Stimulated activated CD4-positive, alpha-beta T cell treated with anti-CD3 and anti-CD28 coated beads, Interleukin-4, amount 100 ng/mL, for 1 hour (primary cell): ENCODE measurements at regions not wholly inside any gene's neighbourhood (a gene's known extent, or its start where the extent isn't known, plus 50 kb on each side); places are given as distances from the start of the nearest gene placed in this dataset.
"Not testable (repeated sequence)": the region's sequence is repeated elsewhere in the genome, so short reads cannot be mapped to it uniquely, and the experiment has no call there.

Experiments
- DNase-seq: peaks from one replicate; pipeline ENCODE4 v3.0.0-alpha.2; 2020

DNA sequence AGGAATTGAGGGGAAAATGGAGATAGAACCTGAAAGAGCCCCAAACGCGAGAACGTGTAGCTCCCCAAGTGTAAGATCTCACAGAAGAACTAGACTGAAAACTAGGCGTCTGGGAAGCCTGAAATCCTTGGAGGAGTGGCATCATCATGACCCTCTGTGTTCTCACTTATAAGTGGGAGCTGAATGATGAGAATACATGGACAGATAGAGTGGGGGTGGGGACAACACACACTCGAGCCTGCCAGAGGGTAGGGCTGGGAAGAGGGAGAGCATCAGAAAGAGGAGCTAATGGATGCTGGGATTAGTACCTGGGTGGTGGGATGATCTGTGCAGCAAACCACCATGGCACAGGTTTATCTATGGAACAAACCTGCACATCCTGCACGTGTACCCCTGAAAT is 258.7 kb upstream of the NOTCH2NLA start:
- not testable (repeated sequence) for DNase-seq

DNA sequence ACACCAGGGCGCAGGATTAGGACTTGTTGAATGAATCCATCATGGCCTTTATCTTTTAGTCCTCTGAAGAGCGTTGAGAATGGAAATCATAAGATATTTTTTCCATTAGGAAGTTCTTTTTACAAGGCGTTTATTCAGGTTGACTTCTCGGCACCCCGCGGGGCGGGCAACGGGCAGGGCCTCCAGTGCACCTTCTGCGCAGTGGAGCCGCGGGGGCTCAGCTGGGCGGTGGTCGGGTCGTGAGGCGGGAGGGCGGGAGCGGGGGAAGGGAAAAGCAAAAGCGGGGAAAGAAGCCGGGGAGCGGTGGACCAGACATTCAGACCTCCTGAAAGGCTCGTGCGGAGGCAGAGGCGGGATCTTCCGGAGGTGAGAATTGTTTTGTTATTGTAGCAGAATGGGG is 258.3 kb upstream of the NOTCH2NLA start:
- DNase-seq, result not testable (repeated sequence)

DNA sequence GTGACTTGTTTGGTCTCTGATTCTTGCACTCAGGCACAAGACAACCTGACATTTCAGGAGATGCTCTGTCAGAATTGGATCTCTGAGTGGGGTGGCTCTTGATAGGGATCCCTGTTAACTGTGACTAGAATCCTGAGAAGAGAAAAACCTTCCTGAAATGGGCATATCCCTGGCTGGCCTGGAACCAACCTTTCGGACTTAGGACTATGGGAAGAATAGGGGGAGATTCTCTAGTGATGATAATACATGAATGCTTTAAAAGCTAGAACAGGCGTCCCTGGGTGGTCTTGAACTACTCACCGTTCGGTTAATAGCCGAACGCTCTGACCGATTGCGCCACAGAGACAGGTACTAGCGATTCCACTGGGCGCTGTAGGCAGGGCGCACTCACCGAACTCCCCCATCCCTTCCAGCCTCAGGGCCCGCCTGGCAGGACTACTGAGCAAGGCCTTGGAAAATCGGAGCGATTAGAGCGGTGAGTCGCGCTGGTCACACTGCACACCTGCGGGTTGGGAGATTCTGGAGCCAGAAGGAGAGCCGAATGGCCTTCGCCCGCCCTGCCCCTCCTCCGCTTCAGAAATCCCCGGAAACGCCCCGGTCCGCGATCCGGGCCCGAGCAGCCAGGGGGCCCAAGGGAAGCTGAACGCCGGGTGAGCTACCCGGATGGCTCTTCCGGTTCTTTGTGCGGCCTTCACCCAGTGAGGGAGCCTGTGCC is 257.6 kb upstream of the NOTCH2NLA start:
- not testable (repeated sequence) for DNase-seq

DNA sequence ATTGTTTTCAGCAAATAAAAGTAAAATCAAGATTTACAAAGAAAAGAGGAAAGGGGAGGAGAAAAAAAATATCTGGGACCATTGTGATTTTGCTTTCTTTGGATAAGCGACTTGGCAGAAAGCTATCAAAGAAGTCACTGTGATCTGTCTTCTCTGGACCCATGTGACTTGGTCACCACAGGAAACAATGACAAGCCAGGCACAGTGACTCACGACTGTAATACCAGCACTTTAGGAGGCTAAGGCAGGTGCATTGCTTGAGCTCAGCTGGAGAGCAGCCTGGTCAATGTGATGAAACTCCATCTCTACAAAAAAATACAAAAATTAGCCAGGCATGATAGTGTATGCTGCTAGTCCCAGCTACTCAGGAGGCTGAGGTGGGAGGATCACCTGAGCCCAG is 255.4 kb upstream of the NOTCH2NLA start:
- DNase-seq, result not testable (repeated sequence)

DNA sequence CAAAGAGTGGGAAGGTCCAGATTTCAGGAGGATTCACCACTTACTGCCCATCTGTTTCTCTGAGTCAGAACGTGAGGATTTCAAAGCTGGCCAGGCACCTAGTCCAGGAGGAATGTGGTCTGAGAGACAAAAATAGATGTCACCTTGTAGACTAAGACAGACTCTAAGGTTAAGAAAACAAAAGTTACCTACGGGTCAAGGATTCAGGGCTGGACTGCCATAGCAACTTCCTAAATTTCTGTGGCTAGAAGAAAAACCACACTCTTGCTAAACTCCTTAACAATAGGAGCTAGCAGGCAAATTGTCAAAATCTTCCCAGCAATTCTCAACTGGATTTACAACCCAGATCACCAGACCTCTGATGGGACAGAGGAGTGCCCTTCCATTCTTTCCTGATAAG is 250.4 kb upstream of the NOTCH2NLA start:
- not testable (repeated sequence) for DNase-seq

DNA sequence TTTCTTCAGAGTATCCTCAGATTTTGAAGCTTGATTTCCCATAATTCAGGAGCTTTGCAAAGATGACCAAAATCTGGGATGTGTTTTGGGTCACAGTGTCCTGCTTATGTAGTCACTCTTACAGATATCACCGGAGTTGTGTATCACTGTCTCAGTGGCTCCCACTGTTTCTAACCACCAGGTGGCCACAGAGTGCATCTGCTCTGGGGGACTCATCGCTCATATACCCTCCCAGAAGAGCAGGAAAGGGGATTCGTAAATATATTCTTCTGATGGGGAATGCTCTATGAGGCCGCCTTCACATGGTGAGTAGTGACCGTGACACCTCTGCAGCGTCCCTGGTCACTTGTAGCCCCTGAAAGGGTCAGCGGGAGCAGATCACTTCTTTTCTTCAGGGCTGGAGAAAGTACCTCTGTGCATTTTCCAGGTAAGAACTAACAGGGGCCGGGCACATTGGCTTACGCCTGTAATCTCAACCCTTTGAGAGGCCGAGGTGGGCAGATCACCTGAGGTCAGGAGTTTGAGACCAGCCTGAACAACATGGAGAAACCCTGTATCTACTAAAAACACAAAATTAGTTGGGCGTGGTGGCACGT is 249.4 kb upstream of the NOTCH2NLA start:
- not testable (repeated sequence) for DNase-seq

DNA sequence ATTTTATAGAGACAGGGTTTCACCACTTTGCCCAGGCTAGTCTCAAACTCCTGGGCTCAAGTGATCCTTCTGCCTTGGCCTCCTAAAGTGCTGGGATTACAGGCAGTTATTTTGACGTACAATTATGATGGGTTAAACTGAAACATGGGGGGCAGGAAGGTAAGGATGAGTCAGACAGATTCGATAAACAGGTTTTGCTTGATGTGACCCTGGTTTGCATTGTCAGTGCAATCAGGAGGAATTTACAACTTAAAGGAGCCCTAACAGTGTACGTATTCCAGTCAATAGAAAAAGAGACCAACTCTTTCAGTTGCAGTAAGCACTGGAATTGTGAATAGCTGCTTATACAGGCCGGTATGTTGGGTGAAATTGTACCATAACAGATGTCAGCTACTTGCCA is 246.3 kb upstream of the NOTCH2NLA start:
- DNase-seq, result not testable (repeated sequence)

DNA sequence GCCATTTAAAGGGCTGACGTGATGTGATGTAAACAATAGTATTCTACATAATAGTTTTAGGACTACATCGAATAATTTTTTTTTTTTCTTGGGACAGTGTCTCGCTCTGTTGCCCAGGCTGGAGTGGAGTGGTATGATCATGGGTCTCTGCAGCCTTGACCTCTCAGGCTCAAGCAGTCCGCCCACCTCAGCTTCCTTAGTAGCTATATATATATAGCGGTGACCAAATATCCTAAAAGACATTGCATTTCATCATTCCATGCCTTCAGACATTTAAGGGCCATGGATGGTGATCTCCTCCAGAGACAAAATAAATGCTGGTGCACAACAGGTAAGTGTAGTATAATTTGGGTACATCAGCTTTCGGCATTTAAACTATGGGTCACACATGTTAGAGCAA is 245.4 kb upstream of the NOTCH2NLA start:
- DNase-seq, result not testable (repeated sequence)

DNA sequence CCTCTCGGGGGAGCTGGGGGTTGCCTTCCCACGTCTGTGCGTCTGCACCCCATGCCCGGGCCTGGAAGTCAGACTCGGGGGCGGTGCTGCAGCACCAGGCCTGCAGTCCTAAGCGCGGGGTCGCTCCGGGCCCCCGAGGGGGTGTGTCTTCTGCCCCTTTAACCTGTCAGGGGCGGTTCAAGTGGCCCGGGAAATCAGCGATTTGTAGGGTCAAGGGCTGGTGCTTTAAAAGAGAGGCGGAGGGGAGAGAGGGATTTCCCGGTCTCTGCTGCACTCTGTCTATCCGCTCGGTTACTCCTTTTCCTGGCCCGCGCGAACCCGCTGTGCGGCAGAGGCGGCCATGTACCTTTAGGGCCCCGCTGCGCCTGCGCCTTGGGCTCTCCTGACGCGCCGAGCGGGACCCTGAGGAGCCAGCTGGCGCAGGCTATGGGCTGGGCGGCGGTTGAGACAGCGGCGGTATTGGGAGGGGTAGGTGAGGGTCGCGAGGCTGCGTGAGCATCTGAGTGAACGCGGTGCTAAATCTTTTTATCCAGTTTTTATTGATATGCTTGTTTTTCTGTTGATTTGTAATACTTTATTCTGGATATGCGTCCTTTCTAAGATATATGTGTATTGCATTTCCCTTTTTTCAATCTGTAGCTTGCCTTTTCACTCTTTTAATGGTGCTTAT is 243.5 kb upstream of the NOTCH2NLA start:
- DNase-seq, result peak; percentile 81

DNA sequence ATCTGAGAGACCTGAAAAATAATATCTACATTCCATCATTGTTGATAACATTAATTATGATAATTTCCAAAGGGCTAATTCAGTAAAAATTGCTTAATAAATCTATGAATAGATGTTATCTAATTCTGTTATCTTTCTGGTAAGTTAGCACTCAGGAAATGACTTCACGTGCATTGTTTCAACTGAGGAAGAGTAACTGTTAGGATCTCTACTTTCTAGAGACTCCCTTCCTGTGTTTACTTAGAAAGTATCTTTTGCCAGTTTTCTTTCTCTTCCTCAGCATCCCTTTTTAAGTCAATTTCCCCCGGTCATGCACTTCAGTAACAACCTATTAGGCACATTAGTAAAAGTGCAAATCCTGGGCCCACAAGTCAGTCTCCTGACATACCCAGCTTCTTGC is 231.1 kb upstream of the NOTCH2NLA start:
- not testable (repeated sequence) for DNase-seq

DNA sequence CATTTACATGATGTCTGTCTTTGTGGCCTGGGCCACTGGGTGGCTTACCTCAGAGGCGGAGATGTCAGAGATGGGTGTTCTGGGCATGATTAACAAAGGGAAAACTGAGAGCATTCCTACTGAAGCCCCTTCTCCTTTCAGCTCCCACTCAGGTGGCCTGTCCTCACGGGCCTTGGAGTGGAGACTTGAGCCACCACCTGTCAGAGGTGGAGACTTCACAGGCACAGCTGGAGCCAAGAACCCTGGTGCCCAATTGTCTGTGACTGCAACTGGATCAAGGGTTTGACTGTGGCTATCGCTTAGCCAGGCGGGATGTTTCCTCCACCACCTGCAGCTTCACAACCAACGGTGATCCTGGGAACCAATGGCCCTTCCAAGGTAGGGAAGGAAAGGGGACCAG is 230.5 kb upstream of the NOTCH2NLA start:
- DNase-seq, result not testable (repeated sequence)

DNA sequence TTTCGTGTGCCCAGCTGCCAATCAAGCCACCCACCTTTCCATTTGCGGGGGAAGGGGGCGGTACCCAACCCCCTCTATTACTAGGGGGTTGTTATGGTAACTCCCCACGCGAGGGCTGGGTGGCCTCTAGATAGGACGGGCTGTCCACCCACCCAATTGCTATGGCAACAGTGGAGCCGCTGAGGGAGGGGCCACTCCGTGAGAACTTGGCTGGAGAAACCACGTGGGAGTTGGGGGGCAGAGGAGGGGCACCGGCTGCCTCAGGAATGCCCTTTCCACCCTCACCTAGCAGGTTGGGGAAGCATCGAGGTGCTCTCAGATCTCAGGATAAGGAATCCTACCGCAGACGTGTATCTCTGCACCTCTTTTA is 220.0 kb upstream of the NOTCH2NLA start:
- DNase-seq, result not testable (repeated sequence)

DNA sequence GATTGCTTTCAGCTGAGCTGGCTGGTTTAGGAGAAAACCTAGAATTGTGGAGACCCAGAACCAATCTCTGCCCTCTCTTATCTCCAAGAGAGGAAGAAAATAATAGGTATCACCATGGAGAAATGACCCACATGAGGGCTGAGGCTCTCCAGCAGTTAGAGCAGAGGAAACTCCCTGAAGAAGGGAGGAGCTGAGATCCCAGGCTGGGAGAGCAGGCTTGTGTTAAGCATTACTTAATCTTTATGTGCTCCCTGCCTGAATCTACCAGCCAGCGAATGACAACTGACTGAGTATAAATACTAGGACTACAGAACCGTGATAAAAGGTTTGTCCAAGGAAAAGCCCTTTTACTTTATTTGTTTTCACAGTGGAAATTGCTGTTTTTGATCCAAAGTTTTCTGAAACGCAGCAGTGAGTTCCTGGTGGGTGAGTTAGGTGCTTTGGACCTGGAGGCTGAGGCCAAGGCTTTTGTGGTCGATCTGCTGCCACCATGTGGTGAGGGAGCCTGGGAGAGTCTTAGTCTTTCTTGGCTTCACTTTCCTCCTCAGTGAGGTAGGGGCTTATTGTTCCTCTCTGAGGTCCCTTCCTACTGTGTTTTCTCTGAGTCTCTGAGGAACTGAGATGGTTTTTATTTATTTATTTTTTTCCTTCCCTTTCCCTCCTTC is 219.5 kb upstream of the NOTCH2NLA start:
- peak; percentile 58 for DNase-seq

DNA sequence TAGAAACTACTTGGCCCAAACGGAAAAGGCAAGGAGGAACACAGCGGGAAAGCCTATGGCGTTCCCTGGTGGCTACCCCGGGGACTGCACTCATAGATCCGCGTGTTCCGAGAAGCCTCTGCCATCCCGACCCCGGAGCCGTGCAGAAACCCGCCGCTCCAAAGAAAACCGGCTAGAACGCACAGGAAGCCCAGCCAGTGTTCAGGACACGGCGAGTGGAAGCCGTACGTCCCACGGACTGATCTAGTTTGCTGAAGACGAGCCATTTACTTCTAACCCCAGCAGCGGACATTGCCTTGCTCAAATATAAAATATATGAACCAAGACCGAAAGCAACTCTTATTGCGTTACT is 215.0 kb upstream of the NOTCH2NLA start:
- peak; percentile 14 for DNase-seq

DNA sequence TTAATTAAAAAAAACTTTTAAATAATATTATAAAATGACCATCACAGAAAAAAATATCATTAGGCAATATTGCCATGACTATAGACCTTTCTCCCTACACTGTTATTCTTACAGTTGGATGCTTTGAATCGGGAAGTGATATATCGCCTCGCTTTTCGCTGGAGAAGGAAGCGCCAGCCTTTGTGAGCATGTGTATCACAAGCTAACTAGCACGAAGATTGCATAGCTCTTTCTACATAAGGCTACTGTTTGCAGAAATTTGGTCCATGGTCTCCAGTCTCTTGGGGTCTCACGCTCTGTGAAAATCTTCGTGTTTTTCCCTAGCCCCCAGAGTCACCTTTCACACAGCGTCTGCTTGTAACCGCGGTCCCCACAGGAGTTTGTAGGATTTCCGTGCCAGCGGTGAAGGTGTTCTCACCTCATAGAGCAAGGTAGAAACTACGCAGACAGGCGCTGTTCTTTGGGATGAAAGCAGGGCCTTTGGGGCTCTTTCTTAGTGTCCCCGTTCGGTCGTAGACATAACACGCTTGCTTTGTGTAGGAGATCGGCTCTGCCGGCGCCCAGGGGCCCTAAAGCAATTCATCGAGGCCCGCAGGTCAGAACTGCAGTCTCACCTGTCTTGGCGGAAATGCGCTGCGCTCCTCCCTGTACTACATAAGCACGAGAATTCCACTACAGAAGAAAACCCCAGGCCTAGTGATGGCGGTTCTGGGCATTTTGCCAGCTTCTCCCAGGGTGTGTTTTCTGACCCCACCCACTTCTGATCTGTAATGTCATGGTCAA is 214.5 kb upstream of the NOTCH2NLA start:
- not testable (repeated sequence) for DNase-seq

DNA sequence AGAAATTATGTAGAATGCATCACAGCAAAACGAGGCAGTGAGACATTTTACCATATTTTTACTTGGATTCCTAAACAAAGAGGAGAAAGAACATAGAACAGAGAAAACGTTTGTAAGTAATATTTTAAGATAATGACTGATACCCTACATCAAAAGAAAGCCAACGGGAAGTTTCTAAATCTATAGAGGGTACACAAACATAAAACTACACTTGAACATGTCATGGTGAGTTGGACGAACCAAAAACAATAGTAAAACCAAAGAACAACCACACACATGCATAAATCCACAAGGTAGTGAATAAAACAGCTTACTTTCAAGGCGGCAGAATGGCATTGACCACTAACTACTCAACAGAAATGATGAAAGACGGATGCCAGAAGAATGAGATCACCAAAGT is 209.7 kb upstream of the NOTCH2NLA start:
- not testable (repeated sequence) for DNase-seq

DNA sequence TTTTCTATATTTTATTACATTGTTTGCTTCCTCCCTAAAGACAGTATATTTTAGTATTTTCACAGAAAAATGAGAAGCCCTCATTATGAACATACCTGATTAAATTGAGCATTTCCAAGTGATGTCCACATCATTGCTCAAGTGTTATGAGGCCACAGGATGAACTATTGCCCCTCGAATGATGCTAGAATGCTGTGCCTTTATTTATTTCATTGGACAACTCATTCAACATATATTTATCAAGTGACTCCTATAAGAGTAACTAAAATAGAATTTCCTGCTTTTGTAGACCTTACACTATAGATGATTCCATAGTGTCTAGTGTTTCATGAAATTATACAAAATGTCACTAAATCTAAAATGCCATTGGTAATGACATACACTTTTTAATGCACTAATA is 187.8 kb upstream of the NOTCH2NLA start:
- DNase-seq, result not testable (repeated sequence)

DNA sequence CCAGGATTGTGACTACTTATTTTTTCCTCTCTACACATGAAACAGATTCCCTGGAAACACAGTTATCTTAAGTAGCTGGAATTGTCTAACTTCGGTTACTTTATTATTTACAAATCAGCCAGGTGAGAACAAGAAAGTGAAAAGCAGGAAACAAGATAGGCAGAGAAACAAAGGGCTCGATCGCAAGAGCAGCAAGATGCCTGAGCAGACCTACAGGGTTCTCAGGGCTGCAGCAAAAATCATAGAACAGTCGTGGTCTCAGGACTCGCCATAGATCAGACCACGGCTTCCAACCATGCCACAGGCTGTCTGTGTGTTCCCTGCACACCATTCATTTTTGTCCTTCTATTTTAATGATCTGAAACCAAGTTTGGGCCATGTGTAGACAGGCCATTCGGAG is 186.2 kb upstream of the NOTCH2NLA start:
- DNase-seq, result not testable (repeated sequence)

DNA sequence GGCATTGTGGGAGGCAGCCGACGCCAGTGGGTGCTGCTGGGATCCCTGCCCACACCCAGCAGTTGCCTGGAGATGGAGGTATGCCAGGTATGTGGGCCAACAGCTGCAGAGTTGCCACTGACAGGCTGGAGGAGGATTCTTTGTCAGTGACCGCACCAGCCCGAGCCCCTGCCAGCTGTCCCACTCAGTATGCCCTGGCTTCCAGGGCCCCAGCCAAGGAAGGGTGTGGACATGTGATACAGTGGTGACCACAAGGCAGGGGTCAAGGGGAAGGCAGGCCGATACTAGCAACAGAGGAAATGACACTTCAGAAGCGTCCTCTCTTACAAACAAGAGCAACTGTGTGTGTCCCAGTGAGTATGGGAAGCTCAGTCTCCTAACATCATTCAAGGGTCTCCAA is 185.1 kb upstream of the NOTCH2NLA start:
- DNase-seq, result not testable (repeated sequence)

DNA sequence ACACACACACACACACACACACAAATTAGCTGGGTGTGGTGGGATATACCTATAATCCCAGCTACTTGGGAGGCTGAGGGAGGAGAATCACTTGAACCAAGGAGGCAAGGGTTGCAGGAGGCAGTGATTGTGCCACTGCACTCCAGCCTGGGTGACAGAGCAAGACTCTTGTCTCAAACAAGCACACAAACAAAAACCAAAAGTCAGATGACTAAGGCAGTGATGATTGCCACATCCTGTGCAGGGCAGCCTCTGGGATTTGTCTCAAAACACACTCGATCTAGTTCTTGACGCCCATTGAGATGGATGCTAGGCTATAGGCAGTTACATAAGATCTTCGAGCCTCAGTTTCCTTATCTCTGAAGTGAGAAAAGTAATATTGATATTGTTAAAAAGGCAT is 183.1 kb upstream of the NOTCH2NLA start:
- not testable (repeated sequence) for DNase-seq

DNA sequence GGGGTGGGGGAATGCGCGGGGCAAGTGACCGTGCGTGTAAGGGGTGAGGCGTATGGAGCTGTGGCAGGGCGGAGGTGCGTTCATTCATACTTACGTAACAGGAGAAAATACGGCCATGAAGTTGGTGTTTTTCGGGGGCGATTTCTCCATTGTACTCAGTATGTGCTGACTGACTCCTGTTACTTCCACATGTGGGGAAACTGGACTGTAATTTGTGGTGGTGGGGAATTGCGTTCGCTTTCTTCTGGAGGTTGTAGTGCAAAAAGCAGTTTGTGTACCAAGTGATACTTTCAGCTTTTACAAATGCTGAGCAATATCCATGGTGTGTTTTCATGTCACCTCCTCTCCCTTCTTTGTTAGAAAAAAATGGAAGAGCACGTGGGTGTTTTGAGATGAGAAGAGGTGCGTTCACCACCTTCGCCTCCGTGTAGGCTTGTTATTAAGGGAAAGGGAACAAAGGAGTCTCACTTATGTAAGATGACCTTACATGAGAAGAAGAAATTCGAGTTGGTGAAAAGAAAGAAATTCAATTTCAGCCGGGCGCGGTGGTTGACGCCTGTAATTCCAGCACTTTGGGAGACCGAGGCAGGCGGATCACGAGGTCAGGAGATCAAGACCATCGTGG is 181.1 kb upstream of the NOTCH2NLA start:
- DNase-seq, result not testable (repeated sequence)

DNA sequence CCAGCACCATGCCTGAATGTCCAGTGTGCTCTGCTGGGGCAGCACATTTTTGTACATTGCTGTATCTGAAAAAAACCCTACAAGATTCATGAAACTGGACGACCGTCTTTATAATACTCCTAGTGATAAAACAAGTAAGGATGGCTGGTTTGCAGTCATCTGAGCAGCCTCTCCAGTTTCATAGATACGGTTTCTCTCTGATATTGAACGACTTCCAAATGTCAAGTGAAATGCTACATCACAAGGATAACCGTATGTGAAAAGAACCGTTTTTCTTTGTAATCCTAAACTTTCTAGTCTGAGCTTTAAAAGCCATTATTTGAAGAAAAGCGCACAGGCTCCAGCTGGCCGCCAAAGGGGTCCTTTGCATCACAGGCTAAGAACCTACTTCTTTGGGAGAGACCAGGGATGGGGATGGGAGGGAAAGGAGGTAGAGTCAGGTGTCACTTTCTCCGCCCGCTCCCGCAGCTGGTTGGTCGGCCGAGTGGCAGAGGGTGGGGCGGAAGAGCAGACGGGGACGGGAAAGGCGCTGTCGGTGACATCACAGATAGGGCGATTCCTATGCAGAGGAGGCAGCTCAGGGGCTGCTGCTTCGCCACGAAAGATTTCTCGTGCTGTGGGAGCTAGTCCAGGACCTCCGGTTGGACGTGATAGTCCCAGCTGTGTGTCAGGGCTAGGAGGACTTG is 180.4 kb upstream of the NOTCH2NLA start:
- not testable (repeated sequence) for DNase-seq
